Bronchial epithelial cell (primary cell): ENCODE measurements at regions not wholly inside any gene's neighbourhood (a gene's known extent, or its start where the extent isn't known, plus 50 kb on each side); places are given as distances from the start of the nearest gene placed in this dataset.

ENCODE experiments used
- DNase-seq: peaks from one replicate; pipeline ENCODE4 v3.0.0-alpha.2; 2010; ENCODE audit warnings: low read depth
- FAIRE-seq: peaks from 2 replicates; lab custom pipeline; 2011; peaks lifted over from hg19 to GRCh38; lab: Jason Lieb, UNC
- H3K27me3 ChIP-seq: 2 replicates; pipeline ENCODE4 v1.5.1; 2011; ENCODE audit warnings: low read length; ENCODE audit not compliant: control insufficient read depth, insufficient read depth
- H3K36me3 ChIP-seq: 2 replicates; pipeline ENCODE4 v1.5.1; 2011; ENCODE audit warnings: low read length; ENCODE audit not compliant: control insufficient read depth, insufficient read depth
- H3K4me3 ChIP-seq: 2 replicates; pipeline ENCODE4 v1.5.1; 2011; ENCODE audit warnings: mild to moderate bottlenecking, low read depth, low read length, control low read depth
- TF ChIP-seq, protein P1 (sequence below): IDR thresholded peaks from 2 replicates; pipeline ENCODE4 v1.5.1; 2011; ENCODE audit warnings: mild to moderate bottlenecking, moderate library complexity, low read length, control low read depth, inconsistent platforms; ENCODE audit not compliant: insufficient read depth, severe bottlenecking

DNA sequence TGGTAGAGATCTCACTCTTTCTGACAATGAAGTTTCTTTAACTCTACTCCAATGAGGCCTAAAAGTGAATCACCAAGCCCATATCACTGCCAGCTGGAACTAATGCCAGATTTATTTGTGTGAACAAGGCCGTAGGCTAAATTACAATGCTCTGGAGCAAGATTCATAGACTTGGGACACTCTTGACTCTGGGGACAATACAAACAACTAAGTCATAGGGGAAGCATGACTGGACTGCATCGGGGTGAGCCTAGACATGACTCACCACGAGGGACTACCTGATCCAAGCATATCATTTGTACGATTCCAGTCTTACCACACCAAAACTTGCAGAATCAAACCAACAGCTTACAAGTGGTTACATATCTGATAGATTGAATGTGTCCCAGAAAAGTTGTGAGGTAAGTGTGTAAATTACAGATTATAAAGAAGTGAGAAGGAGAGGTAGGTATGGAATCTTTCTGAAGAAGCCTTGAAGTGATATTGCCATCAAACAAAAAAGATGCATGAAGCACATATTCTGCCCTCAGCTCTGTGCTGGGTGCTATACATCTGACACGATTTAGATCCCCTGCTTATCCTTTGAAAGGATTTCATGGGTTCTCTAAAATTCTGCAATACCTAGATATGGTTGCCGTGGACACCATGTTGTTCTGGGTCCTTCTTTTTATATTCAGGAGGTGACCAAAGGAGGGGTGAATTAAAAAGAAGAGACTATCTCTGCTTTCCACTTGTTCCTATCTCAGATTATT lies 199.3 kb upstream of the PDE4D start:
- TF ChIP-seq, protein P1, sequence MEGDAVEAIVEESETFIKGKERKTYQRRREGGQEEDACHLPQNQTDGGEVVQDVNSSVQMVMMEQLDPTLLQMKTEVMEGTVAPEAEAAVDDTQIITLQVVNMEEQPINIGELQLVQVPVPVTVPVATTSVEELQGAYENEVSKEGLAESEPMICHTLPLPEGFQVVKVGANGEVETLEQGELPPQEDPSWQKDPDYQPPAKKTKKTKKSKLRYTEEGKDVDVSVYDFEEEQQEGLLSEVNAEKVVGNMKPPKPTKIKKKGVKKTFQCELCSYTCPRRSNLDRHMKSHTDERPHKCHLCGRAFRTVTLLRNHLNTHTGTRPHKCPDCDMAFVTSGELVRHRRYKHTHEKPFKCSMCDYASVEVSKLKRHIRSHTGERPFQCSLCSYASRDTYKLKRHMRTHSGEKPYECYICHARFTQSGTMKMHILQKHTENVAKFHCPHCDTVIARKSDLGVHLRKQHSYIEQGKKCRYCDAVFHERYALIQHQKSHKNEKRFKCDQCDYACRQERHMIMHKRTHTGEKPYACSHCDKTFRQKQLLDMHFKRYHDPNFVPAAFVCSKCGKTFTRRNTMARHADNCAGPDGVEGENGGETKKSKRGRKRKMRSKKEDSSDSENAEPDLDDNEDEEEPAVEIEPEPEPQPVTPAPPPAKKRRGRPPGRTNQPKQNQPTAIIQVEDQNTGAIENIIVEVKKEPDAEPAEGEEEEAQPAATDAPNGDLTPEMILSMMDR: no peak
- Histone ChIP-seq H3K27me3 (no peaks in the 10 kb centered on the region), H3K4me3 (no peak overlapping the region), H3K36me3 (no peaks in the 10 kb centered on the region)
- FAIRE-seq (no peak), DNase-seq (peak; percentile 97)

DNA sequence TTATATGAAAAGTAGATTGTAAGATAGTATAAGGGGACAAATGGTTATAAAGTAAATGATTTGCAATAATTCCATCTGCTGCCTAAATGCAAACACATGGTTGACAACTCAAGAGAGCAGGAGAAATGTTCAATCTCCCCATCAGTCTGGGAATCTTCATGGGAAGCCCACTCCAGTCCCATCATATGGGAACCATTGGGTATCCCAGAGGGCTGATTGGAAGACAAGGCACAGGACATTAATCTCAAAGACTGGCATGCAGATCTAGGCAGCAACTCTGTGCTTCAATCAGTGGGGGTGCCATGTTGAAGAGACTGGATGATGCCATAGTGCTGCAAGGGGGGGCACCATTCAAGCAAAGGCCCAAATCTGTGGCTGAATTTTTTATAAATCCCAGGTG lies 193.1 kb upstream of the PDE4D start:
- TF ChIP-seq, protein P1: no peak
- Histone ChIP-seq H3K27me3 (no peaks in the 10 kb centered on the region), H3K4me3 (no peak overlapping the region), H3K36me3 (no peaks in the 10 kb centered on the region)
- FAIRE-seq: no peak
- DNase-seq: no peak

DNA sequence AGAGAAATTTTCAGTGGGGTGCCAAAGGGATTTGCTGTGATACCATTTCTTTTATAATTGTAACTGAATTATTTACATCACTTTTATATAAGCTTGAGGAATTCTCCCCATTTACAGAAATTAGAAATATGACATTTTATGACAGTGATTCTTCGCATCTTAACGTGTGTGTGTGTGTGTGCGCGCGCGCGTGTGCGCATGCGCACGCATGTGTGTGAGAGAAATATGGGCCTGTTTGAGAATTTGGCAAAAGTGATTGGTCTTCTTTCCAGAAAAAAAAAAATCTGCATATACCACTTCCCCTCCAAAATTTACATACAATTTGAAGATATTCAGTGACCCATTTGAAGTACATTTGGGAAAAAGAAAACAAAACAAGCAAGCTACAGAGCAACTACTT lies 190.7 kb upstream of the PDE4D start:
- no peak for FAIRE-seq

DNA sequence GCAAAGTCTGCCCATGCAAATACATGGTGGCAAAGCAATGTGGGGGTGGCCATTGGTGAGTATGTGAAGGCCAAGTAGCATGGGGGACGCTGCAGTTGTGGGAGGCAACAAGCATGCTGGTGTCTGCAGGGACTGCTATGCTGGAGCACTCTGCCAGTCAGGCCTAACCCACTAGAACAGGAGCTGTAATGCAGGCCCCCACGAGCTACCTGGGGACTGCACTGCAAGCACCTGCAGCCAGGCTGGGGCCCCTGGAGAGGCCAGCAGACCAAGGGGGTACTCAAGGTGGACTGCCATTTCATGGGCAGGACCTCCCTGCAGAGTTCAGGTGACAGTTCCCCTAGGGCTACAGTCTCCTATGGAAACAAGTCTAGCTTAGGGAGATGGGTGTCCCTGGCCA lies 183.8 kb upstream of the PDE4D start:
- no peak for FAIRE-seq
- no peaks in the 10 kb centered on the region for H3K36me3 ChIP-seq
- H3K27me3 ChIP-seq: no peaks in the 10 kb centered on the region
- TF ChIP-seq, protein P1: no peak
- DNase-seq: no peak
- H3K4me3 ChIP-seq: no peak overlapping the region

More for the DNA sequence above, 190.7 kb upstream of the PDE4D start:
- no peak for DNase-seq
- Histone ChIP-seq H3K4me3 (no peak overlapping the region), H3K36me3 (no peaks in the 10 kb centered on the region), H3K27me3 (no peaks in the 10 kb centered on the region)
- TF ChIP-seq, protein P1: no peak

DNA sequence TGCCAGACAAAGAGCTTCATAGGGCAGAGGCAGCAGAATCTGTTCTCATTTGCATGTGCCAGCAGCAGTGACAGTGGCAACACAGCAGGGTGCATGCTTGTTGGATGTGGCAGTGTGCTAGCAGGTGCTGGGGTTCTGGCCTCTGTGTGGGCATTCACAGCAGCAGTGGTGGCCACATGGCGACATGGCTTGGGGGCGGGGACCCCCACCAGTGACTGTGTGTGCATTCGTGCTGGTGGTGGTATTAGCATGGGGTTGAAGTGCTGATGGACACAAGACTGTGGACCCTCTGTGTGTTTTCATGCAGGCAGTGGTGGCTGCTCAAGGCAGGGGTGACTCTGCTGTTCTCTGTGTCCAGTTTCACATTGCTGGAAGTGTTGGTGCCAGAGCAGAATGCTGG lies 183.2 kb upstream of the PDE4D start:
- TF ChIP-seq, protein P1: no peak
- no peak for FAIRE-seq
- no peak overlapping the region for H3K4me3 ChIP-seq

DNA sequence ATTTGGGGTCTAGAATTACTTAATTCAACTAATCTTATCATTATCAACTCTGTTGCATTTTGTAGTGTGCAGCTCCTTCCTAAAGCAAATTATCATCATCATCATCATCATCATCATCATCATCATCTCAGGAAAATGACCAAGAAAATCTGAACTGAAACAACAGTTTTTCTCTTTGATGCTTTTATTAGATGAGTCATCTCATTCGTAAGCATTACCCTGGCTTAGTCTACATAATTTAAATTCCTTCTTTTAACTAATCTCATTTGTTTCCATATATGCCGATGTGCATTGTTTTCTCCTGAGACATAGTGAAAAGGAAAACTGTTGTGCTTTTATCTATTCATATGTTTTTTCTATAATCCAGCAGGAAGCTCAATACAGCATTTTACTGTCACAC lies 173.0 kb upstream of the PDE4D start:
- TF ChIP-seq, protein P1: no peak

More for the DNA sequence above, 183.2 kb upstream of the PDE4D start:
- Histone ChIP-seq H3K36me3 (no peaks in the 10 kb centered on the region), H3K27me3 (no peaks in the 10 kb centered on the region)
- no peak for DNase-seq

More for the DNA sequence above, 173.0 kb upstream of the PDE4D start:
- no peaks in the 10 kb centered on the region for H3K36me3 ChIP-seq
- DNase-seq: no peak
- H3K4me3 ChIP-seq: no peak overlapping the region
- no peak for FAIRE-seq
- H3K27me3 ChIP-seq: no peaks in the 10 kb centered on the region
